NCI-H2081 (cell line): ENCODE measurements at regions not wholly inside any gene's neighbourhood (a gene's known extent, or its start where the extent isn't known, plus 50 kb on each side); places are given as distances from the start of the nearest gene placed in this dataset.
"Not testable (repeated sequence)": the region's sequence is repeated elsewhere in the genome, so short reads cannot be mapped to it uniquely, and the experiment has no call there.

Experiments
- DNase-seq, 2 experiments: peaks; one replicate each; lab custom pipeline; 2025; lab: John Stamatoyannopoulos, UW

GRCh38 chr21:28523367-28523766, 469.3 kb downstream of the LTN1 start:
- DNase-seq: no peak

- no peak for DNase-seq
Measured at GRCh38 chr21:28522014-28522799, 470.5 kb downstream of the LTN1 start.

- no peak for DNase-seq
Measured at GRCh38 chr21:28518630-28519029, 474.0 kb downstream of the LTN1 start.

- DNase-seq: peak; percentile 1 to 21
Measured at GRCh38 chr21:28516991-28517592, 475.6 kb downstream of the LTN1 start.

GRCh38 chr21:28516021-28516420, 476.7 kb downstream of the LTN1 start:
- DNase-seq: no peak

GRCh38 chr21:28513428-28513827, 479.2 kb downstream of the LTN1 start:
- DNase-seq: no peak

- no peak for DNase-seq
Measured at GRCh38 chr21:28509031-28509430, 483.6 kb downstream of the LTN1 start.

- DNase-seq: no peak
Measured at GRCh38 chr21:28508126-28508525, 484.6 kb downstream of the LTN1 start.

GRCh38 chr21:28496517-28496916, 496.2 kb downstream of the LTN1 start:
- DNase-seq: no peak

GRCh38 chr21:28492127-28492526, 500.6 kb downstream of the LTN1 start:
- no peak for DNase-seq

- DNase-seq: no peak
Measured at GRCh38 chr21:28489821-28490350, 502.8 kb downstream of the LTN1 start.

GRCh38 chr21:28489162-28489561, 503.5 kb downstream of the LTN1 start:
- no peak for DNase-seq

- no peak for DNase-seq
Measured at GRCh38 chr21:28487455-28488070, 505.1 kb downstream of the LTN1 start.

GRCh38 chr21:28485301-28486022, 507.2 kb downstream of the LTN1 start:
- no peak for DNase-seq

GRCh38 chr21:28483301-28484035, 509.2 kb downstream of the LTN1 start:
- DNase-seq: no peak

- DNase-seq: no peak
Measured at GRCh38 chr21:28482657-28483056, 510.0 kb downstream of the LTN1 start.

GRCh38 chr21:28480470-28480869, 512.2 kb downstream of the LTN1 start:
- DNase-seq: no peak

- DNase-seq: no peak
Measured at GRCh38 chr21:28473530-28474220, 519.0 kb downstream of the LTN1 start.

- not testable (repeated sequence) for DNase-seq
Measured at GRCh38 chr21:28472543-28472942, 520.1 kb downstream of the LTN1 start.

- no peak for DNase-seq
Measured at GRCh38 chr21:28464988-28465387, 527.7 kb downstream of the LTN1 start.

GRCh38 chr21:28464095-28464494, 528.6 kb downstream of the LTN1 start:
- DNase-seq: no peak
